KMS-11 (cell line): ENCODE measurements at regions not wholly inside any gene's neighbourhood (a gene's known extent, or its start where the extent isn't known, plus 50 kb on each side); places are given as distances from the start of the nearest gene placed in this dataset.

Source experiments
- H2AFZ ChIP-seq: fragments of 200-600 bp; sonication (generic); 2 replicates; pipeline ENCODE4 v1.6.1; 2016; ENCODE audit warnings: antibody characterized with exemption, mixed run types, low read depth
- H3K27ac ChIP-seq: fragments of 200-600 bp; sonication (generic); 2 replicates; pipeline ENCODE4 v1.6.1; 2016; ENCODE audit warnings: mild to moderate bottlenecking, mixed run types
- H3K27me3 ChIP-seq: fragments of 200-600 bp; sonication (generic); 2 replicates; pipeline ENCODE4 v1.6.1; 2017; ENCODE audit warnings: mild to moderate bottlenecking, low read depth, mixed run types, moderate library complexity; ENCODE audit not compliant: insufficient read depth
- H3K36me3 ChIP-seq: fragments of 200-600 bp; sonication (generic); 2 replicates; pipeline ENCODE4 v1.6.1; 2017; ENCODE audit warnings: mild to moderate bottlenecking, mixed run types; ENCODE audit not compliant: insufficient read depth
- H3K4me1 ChIP-seq: fragments of 200-600 bp; sonication (generic); 2 replicates; pipeline ENCODE4 v1.6.1; 2016; ENCODE audit warnings: mild to moderate bottlenecking, low read depth, mixed run types; ENCODE audit not compliant: poor library complexity, severe bottlenecking
- H3K4me2 ChIP-seq: fragments of 200-600 bp; sonication (generic); 2 replicates; pipeline ENCODE4 v1.7.0; 2016; ENCODE audit warnings: mild to moderate bottlenecking, mixed run types
- H3K4me3 ChIP-seq: fragments of 200-600 bp; sonication (generic); IDR thresholded peaks from 2 replicates; pipeline ENCODE4 v1.6.1; 2017; ENCODE audit warnings: low read depth, low read length, mixed read lengths; ENCODE audit not compliant: insufficient read depth
- H3K79me2 ChIP-seq: fragments of 200-600 bp; sonication (generic); 2 replicates; pipeline ENCODE4 v1.6.1; 2016; ENCODE audit warnings: low read depth, mixed run types; ENCODE audit not compliant: insufficient read depth
- H3K9ac ChIP-seq: fragments of 200-600 bp; sonication (generic); 2 replicates; pipeline ENCODE4 v1.6.1; 2016; ENCODE audit warnings: mild to moderate bottlenecking, mixed run types
- H4K20me1 ChIP-seq: fragments of 200-600 bp; sonication (generic); 2 replicates; pipeline ENCODE4 v1.6.1; 2016; ENCODE audit warnings: mild to moderate bottlenecking, mixed run types; ENCODE audit not compliant: insufficient read depth
- CTCF ChIP-seq: fragments of 200-600 bp; sonication (generic); conservative IDR thresholded peaks from 2 replicates; pipeline ENCODE4 v1.6.1; 2017; ENCODE audit warnings: low read depth, mild to moderate bottlenecking, antibody characterized with exemption, low read length, moderate library complexity, mixed read lengths

- no peaks in the 10 kb centered on the region for H3K36me3 ChIP-seq
- no peaks in the 10 kb centered on the region for H4K20me1 ChIP-seq
- H3K79me2 ChIP-seq = no peaks in the 10 kb centered on the region
- no peak overlapping the region for H3K27ac ChIP-seq
- H3K27me3 ChIP-seq = no peaks in the 10 kb centered on the region
- TF ChIP-seq CTCF = no peak
- no peaks in the 10 kb centered on the region for H3K4me1 ChIP-seq
- no peak overlapping the region for H3K4me2 ChIP-seq
- H2AFZ ChIP-seq = no peak overlapping the region
- H3K9ac ChIP-seq = no peak overlapping the region
- no peak overlapping the region for H3K4me3 ChIP-seq
Observed at GRCh38 chr13:76816394-76816793, 69.8 kb downstream of the KCTD12 start.

- Histone ChIP-seq H2AFZ (no peak overlapping the region), H3K4me3 (no peak overlapping the region), H3K27me3 (no peaks in the 10 kb centered on the region), H4K20me1 (no peaks in the 10 kb centered on the region), H3K4me2 (no peak overlapping the region), H3K9ac (no peak overlapping the region), H3K4me1 (no peaks in the 10 kb centered on the region), H3K79me2 (no peaks in the 10 kb centered on the region), H3K27ac (no peak overlapping the region), H3K36me3 (no peaks in the 10 kb centered on the region)
- TF ChIP-seq CTCF = no peak
Observed at GRCh38 chr13:76815344-76815743, 70.9 kb downstream of the KCTD12 start.

GRCh38 chr13:76813891-76814290 is 72.3 kb downstream of the KCTD12 start:
- no peaks in the 10 kb centered on the region for H3K4me1 ChIP-seq
- H3K4me2 ChIP-seq = no peak overlapping the region
- no peak overlapping the region for H3K4me3 ChIP-seq
- H3K27me3 ChIP-seq = no peaks in the 10 kb centered on the region
- no peaks in the 10 kb centered on the region for H3K79me2 ChIP-seq
- H3K36me3 ChIP-seq = no peaks in the 10 kb centered on the region
- TF ChIP-seq CTCF = no peak
- H3K9ac ChIP-seq = no peak overlapping the region
- no peaks in the 10 kb centered on the region for H4K20me1 ChIP-seq
- H2AFZ ChIP-seq = no peak overlapping the region
- no peak overlapping the region for H3K27ac ChIP-seq

GRCh38 chr13:76813000-76813691 is 73.1 kb downstream of the KCTD12 start:
- no peaks in the 10 kb centered on the region for H3K4me1 ChIP-seq
- no peaks in the 10 kb centered on the region for H3K27me3 ChIP-seq
- H3K4me3 ChIP-seq = no peak overlapping the region
- H3K27ac ChIP-seq = no peak overlapping the region
- no peak for TF ChIP-seq CTCF
- H3K36me3 ChIP-seq = no peaks in the 10 kb centered on the region
- no peak overlapping the region for H3K9ac ChIP-seq
- H3K4me2 ChIP-seq = no peak overlapping the region
- H2AFZ ChIP-seq = no peak overlapping the region
- H3K79me2 ChIP-seq = no peaks in the 10 kb centered on the region
- H4K20me1 ChIP-seq = no peaks in the 10 kb centered on the region
